GM18909 (cell line): ENCODE measurements at regions not wholly inside any gene's neighbourhood (a gene's known extent, or its start where the extent isn't known, plus 50 kb on each side); places are given as distances from the start of the nearest gene placed in this dataset.
"Not testable (repeated sequence)": the region's sequence is repeated elsewhere in the genome, so short reads cannot be mapped to it uniquely, and the experiment has no call there.

Experiments used
- ATAC-seq: cut with Tn5 transposase; IDR thresholded peaks from one replicate; pipeline ENCODE4 v1.9.1; 2021; ENCODE audit warnings: mild to moderate bottlenecking; ENCODE audit not compliant: unreplicated experiment, poor library complexity

GRCh38 chr5:164504141-164504772 lies 998.8 kb downstream of the MAT2B start:
- peak; percentile 79 for ATAC-seq

GRCh38 chr5:164505791-164506190 lies 1000.4 kb downstream of the MAT2B start:
- no peak for ATAC-seq

- ATAC-seq = no peak
Measured at GRCh38 chr5:164518067-164518740, 1012.8 kb downstream of the MAT2B start.

GRCh38 chr5:164518741-164519080 lies 1013.3 kb downstream of the MAT2B start:
- no peak for ATAC-seq

- ATAC-seq = no peak
Measured at GRCh38 chr5:164532235-164532900, 1026.9 kb downstream of the MAT2B start.

GRCh38 chr5:164533426-164533825 lies 1028.0 kb downstream of the MAT2B start:
- ATAC-seq = not testable (repeated sequence)

- no peak for ATAC-seq
Measured at GRCh38 chr5:164540174-164540573, 1034.8 kb downstream of the MAT2B start.

GRCh38 chr5:164545507-164545906 lies 1040.1 kb downstream of the MAT2B start:
- no peak for ATAC-seq

- no peak for ATAC-seq
Measured at GRCh38 chr5:164553851-164554250, 1048.4 kb downstream of the MAT2B start.

- no peak for ATAC-seq
Measured at GRCh38 chr5:164555809-164556208, 1050.4 kb downstream of the MAT2B start.

- ATAC-seq = no peak
Measured at GRCh38 chr5:164560216-164560615, 1054.8 kb downstream of the MAT2B start.

- ATAC-seq = no peak
Measured at GRCh38 chr5:164561933-164562872, 1056.8 kb downstream of the MAT2B start.

GRCh38 chr5:164563370-164563769 lies 1058.0 kb downstream of the MAT2B start:
- no peak for ATAC-seq

- ATAC-seq = no peak
Measured at GRCh38 chr5:164573397-164573796, 1068.0 kb downstream of the MAT2B start.

GRCh38 chr5:164577201-164577600 lies 1071.8 kb downstream of the MAT2B start:
- no peak for ATAC-seq

- no peak for ATAC-seq
Measured at GRCh38 chr5:164577742-164578141, 1072.3 kb downstream of the MAT2B start.

- ATAC-seq = no peak
Measured at GRCh38 chr5:164578401-164578800, 1073.0 kb downstream of the MAT2B start.

- no peak for ATAC-seq
Measured at GRCh38 chr5:164578911-164579310, 1073.5 kb downstream of the MAT2B start.

- ATAC-seq = no peak
Measured at GRCh38 chr5:164580155-164580554, 1074.7 kb downstream of the MAT2B start.

- no peak for ATAC-seq
Measured at GRCh38 chr5:164581889-164582288, 1076.5 kb downstream of the MAT2B start.

GRCh38 chr5:164593982-164594381 lies 1088.6 kb downstream of the MAT2B start:
- ATAC-seq = no peak
